NCI-H748 (cell line): ENCODE measurements at regions not wholly inside any gene's neighbourhood (a gene's known extent, or its start where the extent isn't known, plus 50 kb on each side); places are given as distances from the start of the nearest gene placed in this dataset.

Source experiments
- DNase-seq: peaks from one replicate; lab custom pipeline; 2025; ENCODE audit not compliant: unreplicated experiment; lab: John Stamatoyannopoulos, UW

- no peak for DNase-seq
Measured at GRCh38 chr12:84294246-84294645, 618.4 kb downstream of the SLC6A15 start.

GRCh38 chr12:84290168-84290567 lies 622.4 kb downstream of the SLC6A15 start:
- DNase-seq, result no peak

GRCh38 chr12:84277986-84278385 lies 634.6 kb downstream of the SLC6A15 start:
- no peak for DNase-seq

GRCh38 chr12:84276215-84276614 lies 636.4 kb downstream of the SLC6A15 start:
- DNase-seq, result no peak

- no peak for DNase-seq
Measured at GRCh38 chr12:84272324-84272723, 640.3 kb downstream of the SLC6A15 start.

- peak; percentile 8 for DNase-seq
Measured at GRCh38 chr12:84270470-84271140, 642.0 kb downstream of the SLC6A15 start.

GRCh38 chr12:84247931-84248330 lies 664.7 kb downstream of the SLC6A15 start:
- no peak for DNase-seq

- DNase-seq, result no peak
Measured at GRCh38 chr12:84243686-84244085, 668.9 kb downstream of the SLC6A15 start.

- no peak for DNase-seq
Measured at GRCh38 chr12:84222841-84223240, 689.8 kb downstream of the SLC6A15 start.

- DNase-seq, result no peak
Measured at GRCh38 chr12:84218406-84218805, 694.2 kb downstream of the SLC6A15 start.

GRCh38 chr12:84201976-84202375 lies 710.6 kb downstream of the SLC6A15 start:
- DNase-seq, result no peak

- DNase-seq, result no peak
Measured at GRCh38 chr12:84198294-84198946, 714.2 kb downstream of the SLC6A15 start.

- no peak for DNase-seq
Measured at GRCh38 chr12:84191779-84192178, 720.8 kb downstream of the SLC6A15 start.

GRCh38 chr12:84186433-84186832 lies 726.2 kb downstream of the SLC6A15 start:
- DNase-seq, result no peak

GRCh38 chr12:84183576-84183975 lies 729.0 kb downstream of the SLC6A15 start:
- no peak for DNase-seq

- DNase-seq, result no peak
Measured at GRCh38 chr12:84174115-84174514, 738.5 kb downstream of the SLC6A15 start.

GRCh38 chr12:84172823-84173424 lies 739.7 kb downstream of the SLC6A15 start:
- DNase-seq, result no peak

GRCh38 chr12:84166812-84167211 lies 745.8 kb downstream of the SLC6A15 start:
- DNase-seq, result peak; percentile 18

- no peak for DNase-seq
Measured at GRCh38 chr12:84165998-84166571, 746.5 kb downstream of the SLC6A15 start.

GRCh38 chr12:84161296-84161695 lies 751.3 kb downstream of the SLC6A15 start:
- no peak for DNase-seq

- no peak for DNase-seq
Measured at GRCh38 chr12:84159260-84159659, 753.3 kb downstream of the SLC6A15 start.

- DNase-seq, result no peak
Measured at GRCh38 chr12:84157170-84157569, 755.4 kb downstream of the SLC6A15 start.
